Mesendoderm (in vitro differentiated cells): ENCODE measurements at regions not wholly inside any gene's neighbourhood (a gene's known extent, or its start where the extent isn't known, plus 50 kb on each side); places are given as distances from the start of the nearest gene placed in this dataset.
"Not testable (repeated sequence)": the region's sequence is repeated elsewhere in the genome, so short reads cannot be mapped to it uniquely, and the experiment has no call there.

ENCODE experiments used
- DNase-seq: peaks from one replicate; pipeline ENCODE4 v3.0.0; 2013
- H2AK5ac ChIP-seq: 2 replicates; pipeline ENCODE4 v1.6.1; 2013; ENCODE audit warnings: low read length, inconsistent platforms
- H2BK120ac ChIP-seq: 2 replicates; pipeline ENCODE4 v1.6.1; 2013; ENCODE audit warnings: low read depth, mild to moderate bottlenecking, low read length, moderate library complexity, mixed read lengths
- H2BK15ac ChIP-seq: replicated peaks from 2 replicates; pipeline ENCODE4 v1.6.1; 2013; ENCODE audit warnings: low read depth, mild to moderate bottlenecking, moderate library complexity
- H2BK5ac ChIP-seq: 2 replicates; pipeline ENCODE4 v1.6.1; 2013; ENCODE audit warnings: low read length, inconsistent platforms
- H3K18ac ChIP-seq: 2 replicates; pipeline ENCODE4 v1.6.1; 2013; ENCODE audit warnings: mild to moderate bottlenecking, low read length, mixed read lengths
- H3K23ac ChIP-seq: one replicate; pipeline ENCODE4 v1.6.1; 2013; ENCODE audit warnings: low read length
- H3K27ac ChIP-seq: 2 replicates; pipeline ENCODE4 v1.5.1; 2013; ENCODE audit warnings: low read depth, mild to moderate bottlenecking, inconsistent platforms, low read length, moderate library complexity
- H3K27me3 ChIP-seq: 2 replicates; pipeline ENCODE4 v1.6.1; 2013; ENCODE audit warnings: low read length, control low read depth, mild to moderate bottlenecking, inconsistent platforms; ENCODE audit not compliant: insufficient read depth, poor library complexity
- H3K36me3 ChIP-seq: 2 replicates; pipeline ENCODE4 v1.6.1; 2013; ENCODE audit warnings: low read length, inconsistent platforms; ENCODE audit not compliant: control insufficient read depth, insufficient read depth
- H3K4ac ChIP-seq: one replicate; pipeline ENCODE4 v1.6.1; 2013; ENCODE audit warnings: low read depth, mild to moderate bottlenecking, low read length, moderate library complexity
- H3K4me1 ChIP-seq: 2 replicates; pipeline ENCODE4 v1.6.1; 2013; ENCODE audit warnings: low read depth, low read length, inconsistent platforms; ENCODE audit not compliant: control insufficient read depth
- H3K4me2 ChIP-seq: 2 replicates; pipeline ENCODE4 v1.6.1; 2013; ENCODE audit warnings: low read length
- H3K4me3 ChIP-seq: 2 replicates; pipeline ENCODE4 v1.5.1; 2013; ENCODE audit warnings: mild to moderate bottlenecking, low read length
- H3K56ac ChIP-seq: one replicate; pipeline ENCODE4 v1.6.1; 2013; ENCODE audit warnings: low read length
- H3K79me1 ChIP-seq: 2 replicates; pipeline ENCODE4 v1.6.1; 2013; ENCODE audit warnings: low read length, inconsistent platforms
- H3K79me2 ChIP-seq: 2 replicates; pipeline ENCODE4 v1.6.1; 2013; ENCODE audit warnings: mild to moderate bottlenecking, low read length; ENCODE audit not compliant: control insufficient read depth, insufficient read depth
- H3K9ac ChIP-seq: 2 replicates; pipeline ENCODE4 v1.6.1; 2013; ENCODE audit warnings: low read length, inconsistent platforms
- H4K5ac ChIP-seq: one replicate; pipeline ENCODE4 v1.6.1; 2013; ENCODE audit warnings: low read length
- H4K8ac ChIP-seq: one replicate; pipeline ENCODE4 v1.6.1; 2013; ENCODE audit warnings: low read depth, mild to moderate bottlenecking, control low read depth, low read length, moderate library complexity
- WGBS: extraction: QIAGEN DNeasy Blood & Tissue Kit; methylation state at CpG from one replicate; pipeline ENCODE4 v1.1.7; 2013; ENCODE audit warnings: low lambda C conversion rate, missing lambda C conversion rate; ENCODE audit not compliant: insufficient coverage; ENCODE audit errors: extremely low coverage; 5-methylcytosine and 5-hydroxymethylcytosine counted together

DNA sequence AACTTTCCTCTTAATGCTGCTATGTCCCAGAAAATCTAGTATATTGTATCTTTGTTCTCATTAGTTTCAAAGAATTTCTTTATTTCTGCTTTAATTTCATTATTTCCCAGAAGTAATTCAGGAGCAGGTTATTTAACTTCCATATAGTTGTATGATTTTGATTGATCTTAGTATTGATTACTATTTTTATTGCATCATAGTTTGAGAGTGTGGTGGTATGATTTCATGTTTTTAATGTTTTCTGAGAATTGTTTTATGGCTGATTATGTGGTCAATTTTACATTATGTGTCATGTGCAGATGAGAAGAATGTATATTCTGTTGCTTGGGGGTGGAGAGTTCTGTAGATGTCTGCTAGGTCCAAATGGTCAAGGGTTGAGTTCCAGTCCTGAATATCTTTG lies 425.6 kb upstream of the RORB start:
- Histone ChIP-seq H4K5ac (no peak overlapping the region), H3K4ac (no peak overlapping the region), H3K4me3 (no peak overlapping the region)

GRCh38 chr9:74073897-74074296 lies 423.2 kb upstream of the RORB start:
- Histone ChIP-seq H3K79me2 (no peaks in the 10 kb centered on the region), H3K56ac (no peak overlapping the region), H3K4me3 (no peak overlapping the region), H4K8ac (no peak overlapping the region), H3K4ac (no peak overlapping the region), H2BK120ac (no peak overlapping the region), H3K79me1 (peaks cover 3% of the 10 kb centered on the region), H3K36me3 (no peaks in the 10 kb centered on the region), H3K9ac (no peak overlapping the region), H3K18ac (no peak overlapping the region), H3K4me2 (no peak overlapping the region), H4K5ac (no peak overlapping the region), H2AK5ac (no peak overlapping the region), H3K4me1 (peaks cover 2% of the 10 kb centered on the region), H3K27me3 (no peaks in the 10 kb centered on the region), H3K27ac (no peak overlapping the region), H3K23ac (no peak overlapping the region), H2BK15ac (no peak overlapping the region), H2BK5ac (no peak overlapping the region)
- no peak for DNase-seq
- no CpG with 5 or more reads among the region's 7 CpGs for WGBS

More for the DNA sequence above, 425.6 kb upstream of the RORB start:
- no peak overlapping the region for H3K18ac ChIP-seq
- H2AK5ac ChIP-seq: no peak overlapping the region
- no peak overlapping the region for H3K23ac ChIP-seq
- no peak overlapping the region for H3K4me2 ChIP-seq
- H3K27me3 ChIP-seq: no peaks in the 10 kb centered on the region
- no peak overlapping the region for H2BK15ac ChIP-seq
- H4K8ac ChIP-seq: no peak overlapping the region
- H2BK5ac ChIP-seq: no peak overlapping the region
- no peaks in the 10 kb centered on the region for H3K79me2 ChIP-seq
- H3K4me1 ChIP-seq: no peaks in the 10 kb centered on the region
- no peaks in the 10 kb centered on the region for H3K79me1 ChIP-seq
- no peak for DNase-seq
- no peak overlapping the region for H3K9ac ChIP-seq
- H3K27ac ChIP-seq: no peak overlapping the region
- no peak overlapping the region for H3K56ac ChIP-seq
- no peaks in the 10 kb centered on the region for H3K36me3 ChIP-seq
- H2BK120ac ChIP-seq: no peak overlapping the region

DNA sequence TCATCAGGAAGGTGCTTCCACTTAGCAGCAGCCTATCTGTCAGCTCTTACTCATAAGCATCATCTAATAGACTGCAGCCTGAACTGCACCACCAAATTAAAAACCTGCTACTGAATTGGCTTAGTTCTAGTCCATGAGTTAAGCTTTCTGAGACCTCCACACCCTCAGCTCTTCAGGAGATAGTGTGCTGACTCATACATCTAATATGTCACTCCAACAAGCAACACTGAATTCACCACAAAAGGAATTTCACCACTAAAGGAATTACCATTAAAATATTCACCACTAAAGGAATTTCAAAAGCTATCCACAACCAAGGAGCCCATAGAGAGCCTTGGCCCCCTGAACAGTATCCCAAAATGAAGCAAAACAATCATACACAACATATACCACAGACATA lies 418.5 kb upstream of the RORB start:
- Histone ChIP-seq H2BK120ac (peak overlapping the region; percentile 15), H3K4me1 (peaks cover 4% of the 10 kb centered on the region), H3K79me2 (no peaks in the 10 kb centered on the region), H3K18ac (peak overlapping the region; percentile 20), H3K9ac (no peak overlapping the region), H3K27me3 (no peaks in the 10 kb centered on the region), H3K27ac (peak overlapping the region; percentile 55), H3K23ac (no peak overlapping the region), H3K4me3 (no peak overlapping the region), H3K4ac (no peak overlapping the region), H2AK5ac (no peak overlapping the region), H3K79me1 (peaks cover 3% of the 10 kb centered on the region), H4K5ac (no peak overlapping the region), H2BK5ac (peak overlapping the region; percentile 35), H3K56ac (no peak overlapping the region), H3K4me2 (no peak overlapping the region), H3K36me3 (no peaks in the 10 kb centered on the region), H4K8ac (no peak overlapping the region), H2BK15ac (no peak overlapping the region)
- DNase-seq: peak; percentile 88

- not testable (repeated sequence) for H2BK15ac ChIP-seq, H3K23ac ChIP-seq, H3K56ac ChIP-seq, H3K4me1 ChIP-seq, H2BK5ac ChIP-seq, H3K36me3 ChIP-seq, H4K5ac ChIP-seq, H3K4me3 ChIP-seq, H3K27me3 ChIP-seq, H2AK5ac ChIP-seq, DNase-seq, H4K8ac ChIP-seq, H3K79me2 ChIP-seq, H3K4me2 ChIP-seq, H3K27ac ChIP-seq, H3K4ac ChIP-seq, H3K18ac ChIP-seq, H3K9ac ChIP-seq, H2BK120ac ChIP-seq, H3K79me1 ChIP-seq
- WGBS: no CpG with 5 or more reads among the region's 4 CpGs
These were observed 416.5 kb upstream of the RORB start for GRCh38 chr9:74080652-74081051.

GRCh38 chr9:74083681-74084433 lies 413.3 kb upstream of the RORB start:
- H2BK120ac ChIP-seq: no peak overlapping the region
- H3K4me2 ChIP-seq: no peak overlapping the region
- no peak overlapping the region for H3K56ac ChIP-seq
- no peaks in the 10 kb centered on the region for H3K27me3 ChIP-seq
- no peak overlapping the region for H4K5ac ChIP-seq
- peaks cover 2% of the 10 kb centered on the region for H3K4me1 ChIP-seq
- H3K4me3 ChIP-seq: no peak overlapping the region
- H3K27ac ChIP-seq: no peak overlapping the region
- H3K9ac ChIP-seq: no peak overlapping the region
- no peaks in the 10 kb centered on the region for H3K36me3 ChIP-seq
- no peak overlapping the region for H2AK5ac ChIP-seq
- H2BK15ac ChIP-seq: no peak overlapping the region
- H3K23ac ChIP-seq: no peak overlapping the region
- DNase-seq: peak; percentile 34
- no peak overlapping the region for H2BK5ac ChIP-seq
- no peaks in the 10 kb centered on the region for H3K79me1 ChIP-seq
- peak overlapping the region; percentile 10 for H3K18ac ChIP-seq
- peak overlapping the region; percentile 4 for H3K4ac ChIP-seq
- no peak overlapping the region for H4K8ac ChIP-seq
- WGBS: no CpG with 5 or more reads among the region's 2 CpGs
- H3K79me2 ChIP-seq: peaks cover 3% of the 10 kb centered on the region

DNA sequence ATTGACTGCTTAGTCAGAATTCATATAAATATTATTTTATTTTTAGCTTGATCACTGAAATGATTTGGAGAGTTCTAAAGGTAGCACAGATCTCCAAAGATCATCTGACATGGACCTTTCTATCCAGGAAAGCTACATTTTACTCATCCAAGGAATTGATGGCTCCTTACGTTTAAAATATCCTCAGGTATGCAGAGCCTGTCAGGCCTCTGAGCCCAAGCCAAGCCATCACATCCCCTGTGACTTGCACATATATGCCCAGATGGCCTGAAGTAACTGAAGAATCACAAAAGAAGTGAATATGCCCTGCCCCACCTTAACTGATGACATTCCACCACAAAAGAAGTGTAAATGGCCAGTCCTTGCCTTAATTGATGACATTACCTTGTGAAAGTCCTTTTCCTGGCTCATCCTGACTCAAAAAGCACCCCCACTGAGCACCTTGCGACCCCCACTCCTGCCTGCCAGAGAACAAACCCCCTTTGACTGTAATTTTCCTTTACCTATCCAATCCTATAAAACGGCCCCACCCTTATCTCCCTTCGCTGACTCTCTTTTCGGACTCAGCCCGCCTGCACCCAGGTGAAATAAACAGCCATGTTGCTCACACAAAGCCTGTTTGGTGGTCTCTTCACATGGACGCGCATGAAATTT lies 411.6 kb upstream of the RORB start:
- H3K36me3 ChIP-seq, H3K4ac ChIP-seq, H3K23ac ChIP-seq, H3K4me1 ChIP-seq, H2BK5ac ChIP-seq, H2AK5ac ChIP-seq, H2BK15ac ChIP-seq, H3K79me2 ChIP-seq, H3K4me2 ChIP-seq, H3K18ac ChIP-seq, H3K4me3 ChIP-seq, H4K5ac ChIP-seq, H3K27me3 ChIP-seq, H3K79me1 ChIP-seq, H3K27ac ChIP-seq, H2BK120ac ChIP-seq, H4K8ac ChIP-seq, H3K9ac ChIP-seq: not testable (repeated sequence)
- no CpG with 5 or more reads among the region's 8 CpGs for WGBS
- peak overlapping the region; percentile 15 for H3K56ac ChIP-seq
- peak; percentile 39 for DNase-seq
